GM08714 (cell line): ENCODE measurements at regions not wholly inside any gene's neighbourhood (a gene's known extent, or its start where the extent isn't known, plus 50 kb on each side); places are given as distances from the start of the nearest gene placed in this dataset.

Experiments
- H3K4me3 ChIP-seq: fragments of 200-500 bp; sonication (Bioruptor generic); 2 replicates; pipeline ENCODE4 v1.5.1; 2014; ENCODE audit warnings: mild to moderate bottlenecking, low read length, inconsistent platforms
- ZNF274 ChIP-seq: IDR thresholded peaks from 2 replicates; pipeline ENCODE4 v1.6.1; 2012; ENCODE audit warnings: mild to moderate bottlenecking, low read depth, low read length

- no peak for TF ChIP-seq ZNF274
- no peak overlapping the region for H3K4me3 ChIP-seq
These were observed 88.7 kb upstream of the BCL6 start for GRCh38 chr3:187833799-187834578.

DNA sequence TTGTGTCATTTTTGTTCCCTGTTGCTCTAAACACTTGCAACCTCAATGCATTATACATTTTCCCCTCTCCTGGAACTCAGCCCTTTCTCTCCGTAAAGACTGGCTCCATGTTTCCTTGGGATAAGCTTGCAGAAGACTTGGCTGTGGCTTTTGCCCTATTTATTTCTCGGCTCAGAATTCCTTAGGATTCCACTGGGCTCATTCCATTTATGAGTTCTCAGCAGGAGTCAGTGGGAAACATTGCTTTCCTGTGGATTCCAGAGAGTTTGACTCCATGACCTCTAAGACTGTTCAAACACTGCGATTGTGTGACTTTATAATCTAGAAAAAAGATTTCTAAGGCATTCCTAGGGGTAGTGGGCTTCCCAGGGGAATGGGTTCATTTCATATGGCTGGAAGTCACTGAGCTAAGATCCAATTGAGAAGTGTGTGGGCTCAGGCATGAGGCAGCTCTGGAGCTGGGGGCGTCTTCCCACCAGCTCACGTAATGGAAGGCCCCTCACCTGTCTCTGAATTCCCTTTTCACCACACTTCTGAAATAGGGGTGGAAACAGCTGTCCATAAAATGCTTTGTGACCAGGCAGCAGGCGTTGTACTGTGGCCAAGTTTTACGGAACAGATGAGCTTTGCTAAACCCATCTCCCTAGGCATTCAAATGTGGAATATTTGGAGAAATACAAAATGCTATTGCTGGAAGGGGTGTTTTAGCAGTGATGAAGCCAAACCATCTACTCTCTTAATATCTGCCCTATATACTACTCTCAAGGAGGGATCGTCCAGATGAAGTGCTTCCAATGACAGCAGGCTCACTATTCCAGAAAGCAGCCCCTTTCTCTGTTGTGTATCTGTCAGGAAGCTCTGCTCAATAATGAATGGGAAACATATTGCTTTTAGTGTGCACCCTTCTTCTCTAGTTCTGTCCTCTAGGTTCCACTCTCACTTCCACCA, 91.8 kb upstream of the BCL6 start:
- TF ChIP-seq ZNF274: no peak
- no peak overlapping the region for H3K4me3 ChIP-seq

GRCh38 chr3:187838016-187838540, 92.8 kb upstream of the BCL6 start:
- TF ChIP-seq ZNF274: no peak
- H3K4me3 ChIP-seq: no peak overlapping the region

- no peak for TF ChIP-seq ZNF274
- H3K4me3 ChIP-seq: no peak overlapping the region
These were observed 94.2 kb upstream of the BCL6 start for GRCh38 chr3:187839422-187839821.

- no peak for TF ChIP-seq ZNF274
These were observed 95.6 kb upstream of the BCL6 start for GRCh38 chr3:187840856-187841255.

GRCh38 chr3:187841560-187841959, 96.3 kb upstream of the BCL6 start:
- no peak overlapping the region for H3K4me3 ChIP-seq
- no peak for TF ChIP-seq ZNF274

More at GRCh38 chr3:187840856-187841255, 95.6 kb upstream of the BCL6 start:
- no peak overlapping the region for H3K4me3 ChIP-seq

GRCh38 chr3:187843654-187844053, 98.4 kb upstream of the BCL6 start:
- TF ChIP-seq ZNF274: no peak
- no peak overlapping the region for H3K4me3 ChIP-seq

DNA sequence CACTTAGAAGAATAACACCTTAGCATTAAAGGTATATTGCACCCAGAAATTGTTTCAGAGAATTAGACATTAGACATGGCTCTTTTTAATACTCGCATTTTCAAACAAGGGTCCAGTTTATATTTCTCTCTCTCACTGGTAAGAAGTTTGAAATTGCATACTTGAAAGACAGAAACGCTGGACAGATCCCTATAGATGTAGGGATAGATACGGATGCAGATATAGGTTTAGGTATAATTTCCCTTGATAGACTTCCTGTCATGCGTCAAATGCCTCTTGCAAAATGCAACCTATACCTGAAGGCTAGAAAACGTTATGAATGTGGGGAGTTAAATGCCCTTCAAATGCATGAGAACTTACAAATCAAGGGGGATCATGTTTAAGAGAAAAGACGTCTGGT, 99.4 kb upstream of the BCL6 start:
- no peak for TF ChIP-seq ZNF274
- H3K4me3 ChIP-seq: no peak overlapping the region

GRCh38 chr3:187845826-187846225, 100.6 kb upstream of the BCL6 start:
- H3K4me3 ChIP-seq: no peak overlapping the region
- no peak for TF ChIP-seq ZNF274

- no peak overlapping the region for H3K4me3 ChIP-seq
- TF ChIP-seq ZNF274: no peak
These were observed 103.1 kb upstream of the BCL6 start for GRCh38 chr3:187848401-187848800.

DNA sequence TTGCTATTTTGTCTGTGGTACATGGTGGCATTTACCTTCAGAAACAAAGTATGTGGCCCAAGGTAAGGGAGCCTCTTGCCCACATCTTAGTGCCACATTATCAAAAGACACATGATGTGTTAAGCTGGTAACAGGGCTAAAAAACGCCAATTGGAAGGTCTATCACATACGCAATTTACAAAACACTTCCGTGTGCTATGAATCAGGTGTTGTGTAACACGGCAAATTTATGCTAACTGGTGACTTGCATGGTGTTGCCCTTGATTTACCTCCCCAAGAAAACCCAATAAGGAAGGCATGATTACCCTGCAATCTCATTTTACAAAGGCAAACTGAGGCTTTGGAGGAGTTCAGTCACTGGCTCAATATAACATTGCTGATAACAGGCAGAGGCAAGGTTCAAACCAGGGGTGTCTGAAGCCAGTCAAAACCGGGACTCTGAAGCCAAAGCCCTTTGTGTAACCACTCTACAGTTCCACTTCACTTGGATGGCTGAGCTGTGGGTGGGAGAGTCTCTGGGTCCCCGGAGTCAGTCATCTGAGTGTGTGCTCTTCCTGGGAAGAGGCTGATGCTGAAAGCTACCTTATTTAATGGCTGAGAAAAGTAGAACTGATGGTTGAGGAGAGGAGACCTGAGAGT, 103.9 kb upstream of the BCL6 start:
- TF ChIP-seq ZNF274: no peak
- H3K4me3 ChIP-seq: no peak overlapping the region

DNA sequence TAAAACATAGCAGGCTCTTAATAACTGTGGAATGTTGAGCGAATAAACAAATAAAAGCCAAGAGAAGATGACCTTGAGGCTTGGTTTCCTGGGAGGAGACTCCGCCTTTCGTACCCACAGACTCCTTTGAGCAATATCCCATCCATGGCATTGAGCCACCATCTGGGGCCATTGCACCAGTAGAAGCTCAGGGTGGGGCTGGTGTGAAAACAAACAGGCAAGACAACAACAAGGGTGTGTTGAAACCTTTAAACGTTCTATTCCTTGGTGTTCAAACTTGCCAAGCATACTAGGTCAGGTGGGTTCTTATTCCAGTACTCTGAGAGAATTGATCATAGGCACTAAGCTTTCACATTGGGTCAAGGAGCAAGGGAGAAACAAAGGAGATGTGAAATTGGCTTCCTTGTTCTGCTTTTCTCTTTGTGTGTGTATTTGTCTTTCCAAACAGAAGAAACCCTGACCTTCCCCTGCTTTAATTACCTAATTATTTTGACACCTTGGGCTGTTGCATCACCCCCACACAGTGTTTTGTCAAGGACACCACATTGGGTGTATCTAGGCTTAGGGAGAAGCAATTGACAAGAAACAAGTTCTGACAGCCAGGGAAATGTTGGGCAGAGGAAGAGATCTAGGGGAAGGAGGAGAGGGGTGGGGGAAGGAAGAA, 105.1 kb upstream of the BCL6 start:
- no peak overlapping the region for H3K4me3 ChIP-seq
- TF ChIP-seq ZNF274: no peak

DNA sequence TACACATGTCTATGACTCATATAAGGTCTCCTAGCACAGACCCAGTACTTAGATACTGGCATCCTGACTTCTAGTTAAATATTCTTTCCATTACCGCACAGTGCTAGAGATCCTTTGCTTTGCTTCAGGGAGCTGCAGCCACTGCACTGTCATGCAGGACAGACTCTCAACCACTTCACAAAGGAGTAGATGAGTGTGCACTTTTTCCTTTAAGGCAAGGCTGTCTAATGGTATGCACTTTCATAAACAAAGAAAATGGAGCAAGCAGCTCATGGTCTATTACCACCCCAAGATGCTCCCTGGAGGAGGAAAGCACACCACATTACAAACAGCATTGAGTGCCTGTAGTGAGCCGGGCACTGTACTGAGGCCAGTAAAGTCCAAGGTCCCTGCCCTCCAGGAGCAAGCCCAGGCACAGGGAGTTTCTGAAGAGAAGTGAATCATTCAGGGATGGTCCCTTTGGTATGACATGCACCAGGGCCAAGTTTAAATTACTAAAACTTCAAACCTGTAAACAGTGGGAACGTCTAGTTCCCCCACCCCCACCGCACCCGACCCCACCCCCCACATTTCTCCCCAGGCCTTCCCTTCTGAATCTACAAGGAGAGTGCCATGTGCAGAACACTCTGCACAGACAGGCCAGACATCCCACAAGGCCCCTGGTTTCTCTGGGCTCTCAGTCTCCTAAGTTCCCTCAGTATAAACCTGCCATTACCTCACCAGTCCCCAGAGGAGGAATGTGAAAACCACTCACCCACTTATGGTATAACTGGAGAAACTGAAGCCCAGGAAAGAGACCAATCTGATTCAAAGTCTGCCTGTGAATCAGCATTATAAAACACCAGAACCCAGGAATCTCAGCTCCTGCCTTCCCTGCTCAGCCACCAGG, 107.8 kb upstream of the BCL6 start:
- no peak overlapping the region for H3K4me3 ChIP-seq

More for the DNA sequence above, 107.8 kb upstream of the BCL6 start:
- TF ChIP-seq ZNF274: no peak
